SH-SY5Y (cell line): ENCODE measurements at regions not wholly inside any gene's neighbourhood (a gene's known extent, or its start where the extent isn't known, plus 50 kb on each side); places are given as distances from the start of the nearest gene placed in this dataset.

Experiments
- GATA2 ChIP-seq: IDR thresholded peaks from 2 replicates; pipeline ENCODE4 v1.6.1; 2011; ENCODE audit warnings: mild to moderate bottlenecking, low read depth, low read length
- GATA3 ChIP-seq: IDR thresholded peaks from 2 replicates; pipeline ENCODE4 v1.6.1; 2011; ENCODE audit warnings: low read depth, mild to moderate bottlenecking, low read length, moderate library complexity

GRCh38 chr21:16196001-16196400 is 466.2 kb downstream of the USP25 start:
- TF ChIP-seq GATA3 = no peak
- TF ChIP-seq GATA2 = no peak
